ENCODE measurements at regions not wholly inside any gene's neighbourhood (a gene's known extent, or its start where the extent isn't known, plus 50 kb on each side); places are given as distances from the start of the nearest gene placed in this dataset.

- TF ChIP-seq GATA2 (CRISPR knock-in tag; IDR thresholded peaks at IDR 0.05) = no peak
- TF ChIP-seq PBX3 (IDR thresholded peaks at IDR 0.05) = no peak
- TF ChIP-seq RAD21 (IDR thresholded peaks at IDR 0.05; ENCODE audit: low read length) = no peak
- TF ChIP-seq EP300 (IDR thresholded peaks at IDR 0.05; ENCODE audit: borderline replicate concordance in 1 of 2, low read depth in 1 of 2, low read length in 1 of 2) = no peak
- no peak for TF ChIP-seq MEF2A (IDR thresholded peaks at IDR 0.05; ENCODE audit: borderline replicate concordance, low read depth)
Observed at GRCh38 chr1:98044766-98045165, 123.9 kb upstream of the DPYD start (continued).

- no peaks in the 10 kb centered on the region for H4K20me1 ChIP-seq (ENCODE audit: insufficient read depth)
- ChIA-PET CTCF (interaction anchor here (0.7 to 2.1 kb wide), 4 partner anchors 67 to 906 kb away, joined by 3 to 11 read pairs (median 3); no protein-coding TSS in a partner anchor), POLR2A (interaction anchor here (0.9 to 1.2 kb wide), 3 partner anchors 10 to 217 kb away, joined by 3 read pairs; no protein-coding TSS in a partner anchor)
- H3K4me3 ChIP-seq (ENCODE audit: low read depth in 2 of 2, low read length in 1 of 2) = peak overlapping the region; percentile 76 to 79
- H3K4me2 ChIP-seq = peak overlapping the region; percentile 90
- 78% methylated on average over 12 of the region's 12 CpGs for WGBS (ENCODE audit: low lambda C conversion rate)
- no peak for TF ChIP-seq TAF1 (IDR thresholded peaks at IDR 0.05; ENCODE audit: borderline replicate concordance, low read depth, low read length)
- no peak for TF ChIP-seq ZBTB33 (IDR thresholded peaks at IDR 0.05; ENCODE audit: borderline replicate concordance, low read depth)
- TF ChIP-seq SIN3A (IDR thresholded peaks at IDR 0.05; ENCODE audit: borderline replicate concordance, low read depth, low read length) = no peak
- TF ChIP-seq USF2 (IDR thresholded peaks at IDR 0.05; ENCODE audit: borderline replicate concordance, low read depth, low read length) = no peak
- TF ChIP-seq RAD21 (IDR thresholded peaks at IDR 0.05; ENCODE audit: low read length) = no peak
- TF ChIP-seq IRF3 (IDR thresholded peaks at IDR 0.05; ENCODE audit: low read depth, low read length) = no peak
- TF ChIP-seq YY1 (IDR thresholded peaks at IDR 0.05; ENCODE audit: low read depth) = no peak
- TF ChIP-seq FOXJ3 (CRISPR knock-in tag; IDR thresholded peaks at IDR 0.05) = no peak
- no peaks in the 10 kb centered on the region for H3K9me3 ChIP-seq
- peaks cover 97% of the 10 kb centered on the region for H3K79me2 ChIP-seq (ENCODE audit: insufficient read depth)
- H3K27me3 ChIP-seq (ENCODE audit: insufficient read depth) = no peaks in the 10 kb centered on the region
- no peaks in the 10 kb centered on the region for H3K9me2 ChIP-seq
- H3K36me3 ChIP-seq (replicated peaks in 1 of 2; ENCODE audit: control insufficient read depth in 1 of 2, insufficient read depth in 2 of 2, low read length in 1 of 2) = peaks cover 11 to 17% of the 10 kb centered on the region in 2 experiments
- peaks cover 0 to 15% of the 10 kb centered on the region in 2 experiments; a peak in 2 of 4 replicates for H3K4me1 ChIP-seq (ENCODE audit: control insufficient read depth in 1 of 2, insufficient read depth in 2 of 2, low read depth in 1 of 2, low read length in 1 of 2)
- peak; percentile 19 for DNase-seq
- H3F3A ChIP-seq (replicated peaks; ENCODE audit: insufficient read depth) = peaks cover 19% of the 10 kb centered on the region
- H3K27ac ChIP-seq (ENCODE audit: low read depth in 2 of 2, low read length in 1 of 2) = peak overlapping the region; percentile 60 to 71
- H3K9ac ChIP-seq = peak overlapping the region; percentile 80
- H2AFZ ChIP-seq (ENCODE audit: low read depth) = no peak overlapping the region
Observed at GRCh38 chr1:98044071-98044697, 123.3 kb upstream of the DPYD start.
